Hematopoietic multipotent progenitor cell (in vitro differentiated cells): ENCODE measurements at regions not wholly inside any gene's neighbourhood (a gene's known extent, or its start where the extent isn't known, plus 50 kb on each side); places are given as distances from the start of the nearest gene placed in this dataset.
"Not testable (repeated sequence)": the region's sequence is repeated elsewhere in the genome, so short reads cannot be mapped to it uniquely, and the experiment has no call there.

ENCODE experiments used
- DNase-seq, 3 donors: peaks; one replicate each; pipeline ENCODE4 v3.0.0-alpha.2; 2011 to 2015; ENCODE audit warnings: low read depth in 2 of 3, low spot score in 2 of 3

GRCh38 chr20:4441871-4442270 is 192.8 kb upstream of the ADRA1D start:
- no peak for DNase-seq

GRCh38 chr20:4441191-4441590 is 192.1 kb upstream of the ADRA1D start:
- no peak for DNase-seq

- DNase-seq: no peak
These were observed 190.4 kb upstream of the ADRA1D start for GRCh38 chr20:4439461-4439860.

GRCh38 chr20:4437131-4437530 is 188.0 kb upstream of the ADRA1D start:
- no peak for DNase-seq

GRCh38 chr20:4435671-4436455 is 186.8 kb upstream of the ADRA1D start:
- no peak for DNase-seq

- DNase-seq: no peak
These were observed 186.1 kb upstream of the ADRA1D start for GRCh38 chr20:4435225-4435624.

GRCh38 chr20:4434681-4435080 is 185.6 kb upstream of the ADRA1D start:
- DNase-seq: no peak

GRCh38 chr20:4431446-4431845 is 182.4 kb upstream of the ADRA1D start:
- no peak for DNase-seq

GRCh38 chr20:4430826-4431225 is 181.7 kb upstream of the ADRA1D start:
- not testable (repeated sequence) for DNase-seq

- no peak for DNase-seq
These were observed 179.0 kb upstream of the ADRA1D start for GRCh38 chr20:4427940-4428586.

GRCh38 chr20:4418141-4418540 is 169.1 kb upstream of the ADRA1D start:
- DNase-seq: no peak

GRCh38 chr20:4415281-4415680 is 166.2 kb upstream of the ADRA1D start:
- no peak for DNase-seq

GRCh38 chr20:4413314-4414049 is 164.4 kb upstream of the ADRA1D start:
- DNase-seq: no peak

GRCh38 chr20:4412216-4412615 is 163.1 kb upstream of the ADRA1D start:
- DNase-seq: no peak

- DNase-seq: no peak
These were observed 162.7 kb upstream of the ADRA1D start for GRCh38 chr20:4411744-4412143.

- DNase-seq: no peak
These were observed 157.5 kb upstream of the ADRA1D start for GRCh38 chr20:4406627-4407026.

GRCh38 chr20:4401601-4402000 is 152.5 kb upstream of the ADRA1D start:
- DNase-seq: no peak

- no peak for DNase-seq
These were observed 135.9 kb upstream of the ADRA1D start for GRCh38 chr20:4384961-4385360.

- DNase-seq: no peak
These were observed 134.9 kb upstream of the ADRA1D start for GRCh38 chr20:4383961-4384360.

- DNase-seq: peak in 2 of 3 donors; percentile 69 to 87
These were observed 126.8 kb upstream of the ADRA1D start for GRCh38 chr20:4375881-4376280.

- DNase-seq: no peak
These were observed 124.4 kb upstream of the ADRA1D start for GRCh38 chr20:4373454-4373853.
